Heart right ventricle (tissue), 16 donors: ENCODE measurements at regions not wholly inside any gene's neighbourhood (a gene's known extent, or its start where the extent isn't known, plus 50 kb on each side); places are given as distances from the start of the nearest gene placed in this dataset.

ENCODE experiments used
- ATAC-seq, 8 donors: fragments of 200-7000 bp; cut with Tn5 transposase; one replicate each; pipeline ENCODE4 v1.9.1; 2020; ENCODE audit warnings: mild to moderate bottlenecking in 8 of 8, moderate library complexity in 8 of 8, moderate number of reproducible peaks in 1 of 8
- DNase-seq, 2 donors: peaks; one replicate each; pipeline ENCODE4 v3.0.0-alpha.2; 2020
- H3K27ac ChIP-seq, 10 donors: fragments of 200-600 bp; sonication (generic) in 2 of 10; one replicate each; pipeline versions ENCODE4 v1.5.0 to v1.8.0; 2020 to 2022; ENCODE audit warnings: mild to moderate bottlenecking in 3 of 10
- H3K27me3 ChIP-seq, 7 donors: fragments of 200-600 bp; one replicate each; pipeline ENCODE4 v1.8.0; 2021 to 2022; ENCODE audit warnings: mild to moderate bottlenecking in 2 of 7
- H3K36me3 ChIP-seq, 9 donors: fragments of 200-600 bp; sonication (generic) in 1 of 9; one replicate each; pipeline versions ENCODE4 v1.5.0 to v1.8.0; 2020 to 2022; ENCODE audit warnings: mild to moderate bottlenecking in 2 of 9
- H3K4me1 ChIP-seq, 9 donors: fragments of 200-600 bp; sonication (generic) in 1 of 9; one replicate each; pipeline versions ENCODE4 v1.5.0 to v1.8.0; 2020 to 2022; ENCODE audit warnings: mild to moderate bottlenecking in 4 of 9
- H3K4me3 ChIP-seq, 10 donors: fragments of 200-600 bp; sonication (generic) in 2 of 10; one replicate each; pipeline versions ENCODE4 v1.5.0 to v1.8.0; 2020 to 2022; ENCODE audit warnings: mild to moderate bottlenecking in 7 of 10, moderate library complexity in 2 of 10
- H3K9me3 ChIP-seq, 11 donors: fragments of 200-600 bp in 10 of 11; sonication (generic) in 2 of 11; one replicate each; pipeline versions ENCODE4 v1.5.0 to v1.8.0; 2013 to 2022; ENCODE audit warnings: mild to moderate bottlenecking in 2 of 11, control low read depth in 1 of 11, moderate library complexity in 1 of 11
- CTCF ChIP-seq, 9 donors: fragments of 200-600 bp; sonication (generic) in 2 of 9; IDR thresholded peaks; one replicate each; pipeline versions ENCODE4 v1.5.0 to v1.8.0; 2021 to 2022; ENCODE audit warnings: antibody characterized with exemption in 9 of 9, mild to moderate bottlenecking in 5 of 9, moderate library complexity in 1 of 9
- whole genome bisulfite sequencing, 2 donors: extraction: QIAGEN DNeasy Blood & Tissue Kit; methylation state at CpG; one replicate each; pipeline ENCODE4 v1.1.7; 2013; ENCODE audit warnings: inconsistent platforms in 1 of 2; 5-methylcytosine and 5-hydroxymethylcytosine counted together
- intact Hi-C, 10 donors: fragments of 100-400 bp; cut with DNase I; formaldehyde crosslinking; loops; one replicate each; pipeline versions ENCODE4 v1.11.1 to v1.14.2; 2022
- donor health status: Arrhythmogenic right ventricular cardiomyopathy.
- donor health status: ischemic (EF 13 %, LVEDD 7.1; RV severe dilation, severe dysfunction).
- donor health status: healthy with polysubstance abuse.
- donor health status: DM: no; HTN: yes; CAD: no.
- donor health status: DM: no; HTN: no; CAD: no.
- donor health status: ischemic (EF 25% LVEDD 6.9; RV normal size, moderate dysfunction).
- donor health status: ischemic (EF 25% LVEDD 5.7; RV mildly dilated, moderate dysfunction).
- donor health status: healthy.
- donor health status: DM: yes; HTN: yes; CAD: no.
- donor health status: Ischemic cardiomyopathy.
- donor health status: ischemic (EF 35%, LVEDD 5.7; RV mildly dilated, moderate dysfunction).
- donor health status: nonischemic (EF 11% LVEDD 7.7; RV severe dilation, severe dysfunction).
- donor health status: DM: yes; HTN: yes; CAD: no.
- donor health status: PGD.
- donor health status: ischemic (EF 29% LVEDD 5.4; RV normal size, mild dysfunction).
- donor health status: nonischemic (EF 23%, LVEDD 6.1; RV moderate dilation, normal function).

- DNase-seq (no peak), ATAC-seq (no peak)
- Histone ChIP-seq H3K9me3 (no peaks in the 10 kb centered on the region), H3K4me1 (peaks cover 0 to 9% (median 0%) of the 10 kb centered on the region in 9 donors), H3K27me3 (no peaks in the 10 kb centered on the region), H3K36me3 (no peaks in the 10 kb centered on the region), H3K27ac (no peak overlapping the region), H3K4me3 (no peak overlapping the region)
- intact Hi-C loops = no loop called here
- 94 to 95% methylated on average over 5 of the region's 5 CpGs for WGBS, 2 donors
- no peak for TF ChIP-seq CTCF (IDR thresholded peaks at IDR 0.05)
These were observed 157.5 kb downstream of the SCP2D1 start for GRCh38 chr20:18971121-18971520.

GRCh38 chr20:18971574-18971973 is 158.0 kb downstream of the SCP2D1 start:
- Histone ChIP-seq H3K27me3 (no peaks in the 10 kb centered on the region), H3K27ac (no peak overlapping the region), H3K4me3 (no peak overlapping the region), H3K9me3 (no peaks in the 10 kb centered on the region), H3K4me1 (peaks cover 0 to 9% (median 0%) of the 10 kb centered on the region in 9 donors), H3K36me3 (no peaks in the 10 kb centered on the region)
- ATAC-seq = no peak
- TF ChIP-seq CTCF (IDR thresholded peaks at IDR 0.05) = no peak
- intact Hi-C loops = no loop called here
- 45 to 69% methylated on average over 2 of the region's 2 CpGs for WGBS, 2 donors
- no peak for DNase-seq

DNA sequence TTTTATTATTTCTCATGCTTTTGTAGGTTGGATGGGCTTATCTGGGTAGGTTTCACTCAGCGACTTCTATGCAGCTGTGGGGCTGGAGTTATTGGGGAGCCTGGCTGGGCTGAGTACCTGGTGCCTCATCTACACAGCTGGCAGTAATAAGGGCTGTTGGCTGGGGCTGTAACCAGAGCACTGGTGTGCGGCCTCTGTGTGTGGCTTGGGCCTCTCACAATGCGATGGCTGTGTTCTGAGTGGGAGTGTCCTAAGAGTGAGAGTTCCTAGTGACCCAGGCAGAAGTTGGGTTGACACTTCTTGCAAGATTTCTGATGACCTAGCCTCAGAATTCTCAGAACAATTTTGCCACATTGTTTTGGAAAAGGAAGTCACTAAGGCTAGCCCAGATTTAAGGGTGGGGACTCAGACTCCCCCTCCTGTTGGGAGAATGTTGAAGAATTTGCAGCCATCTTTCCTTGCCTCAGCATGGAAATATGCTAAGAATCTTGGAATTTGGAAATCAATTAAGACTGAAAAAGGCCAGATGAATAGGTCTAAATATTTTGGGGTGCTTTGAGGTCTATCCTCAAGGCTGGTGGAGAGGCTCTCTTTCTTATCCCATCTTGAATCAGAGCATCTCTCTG is 158.8 kb downstream of the SCP2D1 start:
- TF ChIP-seq CTCF (IDR thresholded peaks at IDR 0.05) = no peak
- H3K9me3 ChIP-seq = no peaks in the 10 kb centered on the region
- H3K4me3 ChIP-seq = no peak overlapping the region
- ATAC-seq (no peak), DNase-seq (no peak)
- H3K27me3 ChIP-seq = no peaks in the 10 kb centered on the region
- H3K36me3 ChIP-seq = no peaks in the 10 kb centered on the region
- 89 to 90% methylated on average over 3 of the region's 3 CpGs for WGBS, 2 donors
- peaks cover 0 to 9% (median 0%) of the 10 kb centered on the region in 9 donors for H3K4me1 ChIP-seq
- no peak overlapping the region for H3K27ac ChIP-seq
- intact Hi-C loops = no loop called here

- DNase-seq = peak in 1 of 2 donors; percentile 29
- ATAC-seq = peak in 7 of 8 donors; percentile 51 to 92 (median 64)
These were observed 160.1 kb downstream of the SCP2D1 start for GRCh38 chr20:18973529-18974173.

More at GRCh38 chr20:18973529-18974173, 160.1 kb downstream of the SCP2D1 start:
- Histone ChIP-seq H3K9me3 (no peaks in the 10 kb centered on the region), H3K4me1 (peaks cover 0 to 9% (median 0%) of the 10 kb centered on the region in 9 donors), H3K27me3 (no peaks in the 10 kb centered on the region), H3K27ac (no peak overlapping the region), H3K4me3 (no peak overlapping the region), H3K36me3 (no peaks in the 10 kb centered on the region)
- no peak for TF ChIP-seq CTCF (IDR thresholded peaks at IDR 0.05)
- intact Hi-C loops = no loop called here
- WGBS, 2 donors = 48 to 64% methylated on average over 7 of the region's 7 CpGs
